ENCODE measurements at regions not wholly inside any gene's neighbourhood (a gene's known extent, or its start where the extent isn't known, plus 50 kb on each side); places are given as distances from the start of the nearest gene placed in this dataset.

DNA sequence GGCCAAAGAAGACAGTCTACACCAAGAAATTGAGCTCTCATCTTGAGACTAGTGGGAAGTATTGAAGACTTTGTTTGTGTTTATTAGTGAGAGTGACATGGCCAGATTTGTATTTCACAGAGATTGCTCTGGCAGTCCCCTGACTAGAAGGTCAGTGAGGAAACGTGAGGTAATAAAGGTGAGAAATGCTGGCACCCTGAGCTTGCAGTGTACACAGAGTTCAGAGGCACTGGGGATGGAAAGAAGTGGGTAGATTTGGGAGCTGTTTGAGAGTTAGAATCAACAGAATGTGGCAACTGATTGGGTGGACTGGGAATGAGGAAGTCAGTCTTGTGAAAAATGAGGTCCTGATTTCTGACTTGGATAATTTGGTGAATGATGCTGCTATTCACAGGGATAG, 336.9 kb downstream of the SNAPC1 start:
- no peak for DNase-seq

GRCh38 chr14:62101189-62101588, 339.0 kb downstream of the SNAPC1 start:
- DNase-seq, result no peak

- DNase-seq, result no peak
Observed at GRCh38 chr14:62101673-62102348, 339.6 kb downstream of the SNAPC1 start.

- no peak for DNase-seq
Observed at GRCh38 chr14:62102349-62102725, 340.1 kb downstream of the SNAPC1 start.

- DNase-seq, result no peak
Observed at GRCh38 chr14:62103464-62103863, 341.2 kb downstream of the SNAPC1 start.

GRCh38 chr14:62110941-62111340, 348.7 kb downstream of the SNAPC1 start:
- DNase-seq, result no peak

DNA sequence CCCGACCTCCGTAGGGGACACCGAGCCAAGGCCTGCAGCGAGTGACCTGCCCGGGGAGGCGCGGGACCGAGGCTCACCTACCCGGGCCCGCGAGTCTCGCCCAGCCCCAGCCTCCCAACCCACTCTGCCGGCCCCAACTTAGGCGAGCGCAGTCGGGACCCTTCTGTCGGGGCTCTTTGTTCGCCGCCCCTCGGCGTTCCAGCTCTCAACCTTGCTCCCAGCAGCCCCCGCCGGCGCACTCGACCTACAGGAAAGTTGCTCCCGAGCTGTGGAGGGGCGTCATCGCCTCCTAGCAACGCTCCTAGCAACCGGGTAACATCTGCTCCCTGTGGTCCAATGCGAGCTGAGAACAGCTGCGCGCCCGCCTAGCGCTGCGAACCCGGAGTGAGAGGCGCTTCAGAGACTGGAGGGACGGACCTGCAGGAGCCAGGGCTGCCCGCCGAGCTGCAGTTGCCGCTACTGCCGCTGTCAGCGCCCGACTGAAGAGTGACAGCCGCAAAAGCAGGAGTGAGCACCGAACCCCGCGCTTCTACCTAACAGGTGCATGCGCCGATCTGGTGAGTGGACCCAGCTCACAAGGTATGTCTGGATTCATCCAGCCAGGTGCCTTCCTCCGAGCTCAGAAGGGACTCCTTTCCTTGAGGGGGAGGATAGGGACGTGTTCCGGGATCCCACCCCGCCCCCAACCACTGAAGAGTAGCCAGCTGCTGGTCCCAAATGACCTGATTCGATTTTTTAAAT, 355.0 kb downstream of the SNAPC1 start:
- peak; percentile 48 to 56 for DNase-seq

GRCh38 chr14:62117751-62118105, 355.5 kb downstream of the SNAPC1 start:
- no peak for DNase-seq

DNA sequence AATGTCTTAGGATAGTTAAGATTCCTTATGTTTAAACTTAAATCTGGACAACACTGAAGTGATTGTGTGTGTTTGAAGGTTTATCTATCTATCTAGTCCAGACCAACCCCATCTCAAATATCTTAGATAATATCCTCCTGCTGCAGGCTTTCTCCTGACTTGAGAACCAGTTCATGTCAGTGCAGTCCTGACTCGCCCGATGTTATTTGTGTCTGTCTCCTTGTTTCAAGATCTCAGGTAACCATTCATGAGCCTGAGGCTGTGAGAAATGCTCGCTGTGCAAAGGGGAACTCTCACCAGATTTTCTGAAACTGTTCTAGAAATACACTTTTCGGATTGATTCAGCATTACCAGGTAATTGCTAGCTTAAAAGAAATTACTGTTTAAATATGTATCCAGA, 356.2 kb downstream of the SNAPC1 start:
- DNase-seq, result no peak

- no peak for DNase-seq
Observed at GRCh38 chr14:62118871-62119270, 356.7 kb downstream of the SNAPC1 start.

GRCh38 chr14:62123961-62124360, 361.7 kb downstream of the SNAPC1 start:
- DNase-seq, result no peak

DNA sequence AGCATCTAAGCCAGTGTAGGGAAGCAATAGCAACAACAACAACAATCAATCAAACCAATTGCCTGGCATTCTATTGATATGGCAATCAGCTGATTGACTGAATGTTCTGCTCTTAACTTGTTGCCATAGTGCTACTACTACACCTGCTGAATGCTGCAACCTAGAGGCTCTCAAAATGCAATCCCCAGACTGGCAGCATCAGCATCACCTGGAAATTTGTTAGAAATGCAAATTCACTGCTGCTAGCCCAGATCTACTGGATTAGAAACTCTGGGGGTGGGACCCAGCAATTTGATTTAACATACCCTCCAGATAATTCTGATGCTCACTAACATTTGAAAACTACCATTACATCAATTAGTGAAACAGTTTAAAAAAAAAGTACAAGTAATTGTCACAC, 363.6 kb downstream of the SNAPC1 start:
- DNase-seq, result no peak

DNA sequence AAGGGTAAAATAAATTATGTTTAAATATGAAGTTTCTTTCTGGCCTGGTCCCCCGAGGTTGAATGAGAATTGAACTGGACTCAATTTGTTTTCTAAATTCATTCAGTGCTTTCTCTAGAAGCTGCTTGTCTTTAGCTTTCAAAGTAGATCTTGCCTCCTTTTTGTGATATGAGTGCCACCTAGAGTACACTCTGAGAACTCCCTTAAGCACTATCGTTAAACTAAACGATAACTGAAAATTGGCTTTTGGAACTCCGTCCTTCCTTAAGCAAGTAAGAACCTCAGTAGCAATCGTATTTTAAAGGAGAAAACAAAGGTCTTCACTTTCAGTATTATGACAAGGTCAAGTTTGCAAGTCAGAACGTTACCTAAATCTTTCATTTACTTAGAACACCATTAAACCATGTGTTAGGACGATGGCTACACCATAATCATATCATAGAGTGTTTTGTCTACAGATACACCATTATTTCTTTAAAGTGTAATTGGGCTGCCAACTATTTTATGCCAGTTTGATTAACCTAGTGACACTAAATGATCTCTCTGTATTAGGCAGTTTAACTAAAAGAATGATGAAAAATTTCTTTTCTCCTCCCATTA, 364.8 kb downstream of the SNAPC1 start:
- no peak for DNase-seq

DNA sequence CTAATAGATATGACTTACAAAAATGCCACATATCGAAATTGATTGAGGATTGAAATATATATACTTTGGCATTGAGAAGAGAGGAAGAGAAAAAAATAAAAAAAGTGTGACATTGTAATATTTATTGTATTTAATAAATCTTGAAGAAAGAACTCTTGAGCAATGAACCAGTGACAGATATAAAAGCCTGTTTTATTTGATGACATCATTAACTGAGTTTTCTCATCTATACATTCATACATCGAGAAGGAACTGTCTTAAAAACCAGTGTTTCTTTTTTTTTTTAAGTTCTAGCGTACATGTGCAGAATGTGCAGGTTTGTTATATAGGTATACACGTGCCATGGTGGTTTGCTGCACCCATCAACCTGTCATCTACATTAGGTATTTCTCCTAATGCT, 368.2 kb downstream of the SNAPC1 start:
- no peak for DNase-seq

DNA sequence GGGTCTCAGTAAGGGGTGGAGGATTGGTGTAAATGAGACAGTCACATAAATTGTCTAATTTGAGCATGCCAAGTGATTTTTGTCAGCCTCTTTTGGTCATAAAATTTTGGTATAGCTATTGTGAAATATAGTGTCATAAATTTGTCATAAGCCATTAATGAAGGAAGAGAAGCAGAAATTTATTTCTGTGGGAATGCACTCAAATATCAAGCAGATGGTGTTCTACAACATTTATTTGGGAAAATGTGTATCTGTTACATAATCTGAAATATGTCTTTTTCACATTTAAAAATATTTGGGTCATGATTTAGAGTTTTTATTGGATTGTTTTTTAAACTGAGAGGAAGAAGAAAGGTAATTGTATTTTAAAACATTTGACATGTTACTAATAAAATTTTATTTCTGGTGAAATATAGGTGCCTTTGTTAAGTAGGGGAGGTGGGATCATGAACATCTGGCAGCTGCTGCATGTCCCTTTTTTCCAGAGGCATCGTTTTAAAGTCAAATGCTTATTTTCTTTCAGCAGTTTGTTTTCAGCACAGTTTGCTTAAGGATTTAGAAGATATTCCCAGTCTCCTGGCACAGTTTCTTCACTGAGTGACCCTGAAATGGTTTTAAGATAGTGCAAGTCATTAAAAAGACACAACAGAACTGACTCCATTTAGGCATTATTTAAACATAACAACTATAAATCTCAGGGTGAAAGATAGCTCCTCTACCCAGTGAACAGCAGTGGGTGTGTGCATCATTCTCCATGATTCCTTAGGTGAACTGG, 371.7 kb downstream of the SNAPC1 start:
- no peak for DNase-seq

DNA sequence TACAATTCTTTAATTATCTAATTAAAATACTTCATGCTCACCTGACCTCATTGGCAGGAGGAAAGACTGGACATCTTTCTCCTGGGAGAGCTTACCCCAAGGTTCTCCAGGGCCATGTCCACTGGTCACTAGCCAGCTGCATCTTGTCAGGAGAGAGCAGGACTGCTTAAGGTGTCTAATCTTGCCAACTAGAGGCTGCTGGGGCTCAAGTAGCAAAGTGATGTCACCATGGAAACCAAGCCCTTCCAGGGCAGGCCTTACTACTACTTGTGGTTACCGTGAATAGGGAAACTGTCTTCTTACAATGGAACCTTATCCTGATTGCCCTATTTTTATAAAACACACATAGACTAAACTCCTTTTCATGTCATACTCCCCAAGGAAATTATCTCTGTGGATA, 376.4 kb downstream of the SNAPC1 start:
- DNase-seq, result no peak

GRCh38 chr14:62141139-62141538, 378.9 kb downstream of the SNAPC1 start:
- DNase-seq, result no peak

GRCh38 chr14:62143245-62143644, 381.0 kb downstream of the SNAPC1 start:
- DNase-seq, result no peak

- DNase-seq, result no peak
Observed at GRCh38 chr14:62144863-62145262, 382.6 kb downstream of the SNAPC1 start.

DNA sequence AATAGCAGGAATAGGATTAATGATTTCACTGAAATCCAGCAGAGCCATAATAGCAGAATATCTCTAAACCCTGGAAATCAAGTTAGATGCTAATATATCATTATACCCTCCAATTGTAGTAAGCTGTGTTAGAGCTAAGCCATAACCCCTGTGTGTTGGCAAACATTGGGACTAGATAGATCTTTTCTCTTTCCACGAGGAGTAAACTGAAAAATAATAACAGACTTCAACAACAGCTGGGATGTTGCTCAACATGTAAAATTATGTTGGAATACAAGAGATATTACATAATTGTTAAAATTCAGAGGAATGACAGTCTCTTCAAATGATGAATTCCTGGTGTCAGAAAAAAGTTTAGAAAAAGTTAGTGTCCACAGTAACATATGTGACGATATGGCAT, 383.8 kb downstream of the SNAPC1 start:
- DNase-seq, result no peak

GRCh38 chr14:62156052-62156451, 393.8 kb downstream of the SNAPC1 start:
- no peak for DNase-seq

GRCh38 chr14:62158779-62159178, 396.6 kb downstream of the SNAPC1 start:
- no peak for DNase-seq

DNA sequence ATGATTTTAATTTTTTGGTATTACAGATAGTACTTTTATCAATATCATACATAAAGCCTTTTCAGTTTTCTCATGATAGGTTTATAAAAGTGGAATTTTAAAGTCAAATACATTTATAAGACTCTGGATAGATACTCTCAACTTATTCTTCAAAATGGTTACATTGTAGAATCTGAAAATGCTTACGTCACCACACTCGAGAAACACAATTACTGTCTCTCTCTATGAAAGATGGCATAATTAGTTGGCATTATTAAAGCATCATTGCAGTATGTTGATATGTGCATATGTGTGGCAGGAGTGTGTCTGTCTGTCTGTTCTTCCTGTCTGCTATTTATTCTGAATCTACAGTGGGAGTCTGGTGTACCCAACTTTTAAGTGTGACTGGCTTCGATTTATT, 397.1 kb downstream of the SNAPC1 start:
- no peak for DNase-seq
